LNCaP clone FGC (cell line): ENCODE measurements at regions not wholly inside any gene's neighbourhood (a gene's known extent, or its start where the extent isn't known, plus 50 kb on each side); places are given as distances from the start of the nearest gene placed in this dataset.

Source experiments
- DNase-seq: peaks from one replicate; pipeline ENCODE4 v3.0.0-alpha.2; 2011; ENCODE audit warnings: low read depth
- H3K4me3 ChIP-seq: 2 replicates; pipeline ENCODE4 v1.5.1; 2011; ENCODE audit warnings: mild to moderate bottlenecking, low read depth, low read length, control low read depth
- CTCF ChIP-seq: IDR thresholded peaks from 2 replicates; pipeline ENCODE4 v1.5.1; 2012; ENCODE audit warnings: mild to moderate bottlenecking; ENCODE audit not compliant: control insufficient read depth, insufficient read depth; ENCODE audit errors: extremely low read depth

GRCh38 chrX:134732676-134733075, 64.3 kb downstream of the PABIR2 start:
- DNase-seq, result no peak
- H3K4me3 ChIP-seq, result no peak overlapping the region
- TF ChIP-seq CTCF, result no peak

- no peak for DNase-seq
- H3K4me3 ChIP-seq, result no peak overlapping the region
- TF ChIP-seq CTCF, result no peak
These were observed 64.9 kb downstream of the PABIR2 start for GRCh38 chrX:134732152-134732551.

GRCh38 chrX:134727363-134727762, 69.1 kb upstream of the PLAC1 start:
- peak; percentile 59 for DNase-seq
- no peak overlapping the region for H3K4me3 ChIP-seq
- no peak for TF ChIP-seq CTCF

- no peak for DNase-seq
- no peak overlapping the region for H3K4me3 ChIP-seq
- TF ChIP-seq CTCF, result no peak
These were observed 66.9 kb upstream of the PLAC1 start for GRCh38 chrX:134725103-134725690.

GRCh38 chrX:134721766-134722532, 63.7 kb upstream of the PLAC1 start:
- no peak overlapping the region for H3K4me3 ChIP-seq
- no peak for DNase-seq
- no peak for TF ChIP-seq CTCF

GRCh38 chrX:134718966-134719317, 60.7 kb upstream of the PLAC1 start:
- no peak overlapping the region for H3K4me3 ChIP-seq
- DNase-seq, result no peak
- TF ChIP-seq CTCF, result no peak
